Activated naive CD4-positive, alpha-beta T cell treated with anti-CD3 and anti-CD28 coated beads, Interleukin-2, amount 10 ng/mL, durations not matched to agents 7 days and 5 days (primary cell): ENCODE measurements at regions not wholly inside any gene's neighbourhood (a gene's known extent, or its start where the extent isn't known, plus 50 kb on each side); places are given as distances from the start of the nearest gene placed in this dataset.

Experiments
- CTCF ChIA-PET: fragments of 350-600 bp; sonication (Branson Sonifier 250); formaldehyde crosslinking; loops from one replicate; lab custom pipeline; 2021; ENCODE audit warnings: antibody characterized with exemption; lab: Charles Lee
- DNase-seq: peaks from one replicate; pipeline ENCODE4 v3.0.0-alpha.2; 2020
- H3K27ac Mint-ChIP-seq: one replicate; pipeline ENCODE4 v1.8.0; 2021; ENCODE audit warnings: mild to moderate bottlenecking, moderate library complexity, mixed read lengths
- H3K27me3 Mint-ChIP-seq: one replicate; pipeline ENCODE4 v1.8.0; 2021; ENCODE audit warnings: mild to moderate bottlenecking, mixed read lengths
- H3K36me3 Mint-ChIP-seq: one replicate; pipeline ENCODE4 v1.8.0; 2021; ENCODE audit warnings: mixed read lengths
- H3K4me1 Mint-ChIP-seq: one replicate; pipeline ENCODE4 v1.8.0; 2021; ENCODE audit warnings: mixed read lengths
- H3K4me3 Mint-ChIP-seq: one replicate; pipeline ENCODE4 v1.8.0; 2021; ENCODE audit warnings: mild to moderate bottlenecking, moderate library complexity, mixed read lengths
- H3K9me3 Mint-ChIP-seq: one replicate; pipeline ENCODE4 v1.8.0; 2021; ENCODE audit warnings: mixed read lengths

- peaks cover 5% of the 10 kb centered on the region for H3K4me1 Mint-ChIP-seq
- DNase-seq = no peak
- no peaks in the 10 kb centered on the region for H3K27me3 Mint-ChIP-seq
- no peak overlapping the region for H3K27ac Mint-ChIP-seq
- no peaks in the 10 kb centered on the region for H3K36me3 Mint-ChIP-seq
- CTCF ChIA-PET = no interaction called here
- H3K9me3 Mint-ChIP-seq = no peaks in the 10 kb centered on the region
- no peak overlapping the region for H3K4me3 Mint-ChIP-seq
Observed at GRCh38 chr12:91947459-91947858, 198.2 kb downstream of the BTG1 start.

- no peaks in the 10 kb centered on the region for H3K27me3 Mint-ChIP-seq
- H3K4me3 Mint-ChIP-seq = no peak overlapping the region
- H3K27ac Mint-ChIP-seq = no peak overlapping the region
- H3K4me1 Mint-ChIP-seq = peaks cover 5% of the 10 kb centered on the region
- CTCF ChIA-PET = no interaction called here
- H3K9me3 Mint-ChIP-seq = no peaks in the 10 kb centered on the region
- no peaks in the 10 kb centered on the region for H3K36me3 Mint-ChIP-seq
- no peak for DNase-seq
Observed at GRCh38 chr12:91944637-91945036, 201.0 kb downstream of the BTG1 start.

- Mint-ChIP-seq H3K4me1 (no peaks in the 10 kb centered on the region), H3K27me3 (no peaks in the 10 kb centered on the region), H3K9me3 (no peaks in the 10 kb centered on the region), H3K36me3 (no peaks in the 10 kb centered on the region), H3K4me3 (no peak overlapping the region), H3K27ac (no peak overlapping the region)
- DNase-seq = no peak
- CTCF ChIA-PET = no interaction called here
Observed at GRCh38 chr12:91940826-91941570, 204.6 kb downstream of the BTG1 start.

- H3K27ac Mint-ChIP-seq = no peak overlapping the region
Observed at GRCh38 chr12:91940322-91940721, 205.3 kb downstream of the BTG1 start.

GRCh38 chr12:91937706-91938105, 207.9 kb downstream of the BTG1 start:
- no peak for DNase-seq
- no peak overlapping the region for H3K4me3 Mint-ChIP-seq
- H3K4me1 Mint-ChIP-seq = no peaks in the 10 kb centered on the region
- no peaks in the 10 kb centered on the region for H3K27me3 Mint-ChIP-seq
- H3K9me3 Mint-ChIP-seq = no peaks in the 10 kb centered on the region
- CTCF ChIA-PET = no interaction called here
- no peak overlapping the region for H3K27ac Mint-ChIP-seq
- no peaks in the 10 kb centered on the region for H3K36me3 Mint-ChIP-seq

More at GRCh38 chr12:91940322-91940721, 205.3 kb downstream of the BTG1 start:
- no peaks in the 10 kb centered on the region for H3K36me3 Mint-ChIP-seq
- no peaks in the 10 kb centered on the region for H3K9me3 Mint-ChIP-seq
- H3K4me3 Mint-ChIP-seq = no peak overlapping the region
- CTCF ChIA-PET = no interaction called here
- no peak for DNase-seq
- H3K27me3 Mint-ChIP-seq = no peaks in the 10 kb centered on the region
- H3K4me1 Mint-ChIP-seq = no peaks in the 10 kb centered on the region

GRCh38 chr12:91937009-91937408, 208.6 kb downstream of the BTG1 start:
- no peak overlapping the region for H3K4me3 Mint-ChIP-seq
- DNase-seq = no peak
- H3K27ac Mint-ChIP-seq = no peak overlapping the region
- H3K9me3 Mint-ChIP-seq = no peaks in the 10 kb centered on the region
- no peaks in the 10 kb centered on the region for H3K4me1 Mint-ChIP-seq
- H3K36me3 Mint-ChIP-seq = no peaks in the 10 kb centered on the region
- CTCF ChIA-PET = no interaction called here
- no peaks in the 10 kb centered on the region for H3K27me3 Mint-ChIP-seq

- H3K9me3 Mint-ChIP-seq = no peaks in the 10 kb centered on the region
- no peak overlapping the region for H3K4me3 Mint-ChIP-seq
- CTCF ChIA-PET = interaction anchor here (0.9 kb wide), 1 partner anchor 8 kb away, joined by 4 read pairs; no protein-coding TSS in a partner anchor
- H3K27me3 Mint-ChIP-seq = no peaks in the 10 kb centered on the region
- no peak for DNase-seq
- H3K4me1 Mint-ChIP-seq = no peaks in the 10 kb centered on the region
- H3K27ac Mint-ChIP-seq = no peak overlapping the region
- no peaks in the 10 kb centered on the region for H3K36me3 Mint-ChIP-seq
Observed at GRCh38 chr12:91935296-91935695, 210.3 kb downstream of the BTG1 start.

GRCh38 chr12:91931111-91931510, 214.5 kb downstream of the BTG1 start:
- CTCF ChIA-PET = no interaction called here
- Mint-ChIP-seq H3K9me3 (no peaks in the 10 kb centered on the region), H3K27me3 (no peaks in the 10 kb centered on the region), H3K4me1 (no peaks in the 10 kb centered on the region), H3K27ac (no peak overlapping the region), H3K36me3 (no peaks in the 10 kb centered on the region), H3K4me3 (no peak overlapping the region)
- DNase-seq = no peak

- Mint-ChIP-seq H3K4me3 (no peak overlapping the region), H3K9me3 (peaks cover 4% of the 10 kb centered on the region), H3K27me3 (no peaks in the 10 kb centered on the region), H3K4me1 (no peaks in the 10 kb centered on the region), H3K36me3 (no peaks in the 10 kb centered on the region), H3K27ac (no peak overlapping the region)
- DNase-seq = no peak
- CTCF ChIA-PET = interaction anchor here (0.7 kb wide), 1 partner anchor 157 kb away, joined by 3 read pairs; no protein-coding TSS in a partner anchor
Observed at GRCh38 chr12:91928501-91928900, 217.1 kb downstream of the BTG1 start.

GRCh38 chr12:91926848-91927247, 218.8 kb downstream of the BTG1 start:
- CTCF ChIA-PET = interaction anchor here (1.0 kb wide), 1 partner anchor 116 kb away, joined by 3 read pairs; no protein-coding TSS in a partner anchor
- DNase-seq = no peak
- no peak overlapping the region for H3K27ac Mint-ChIP-seq

GRCh38 chr12:91924827-91925226, 220.8 kb downstream of the BTG1 start:
- H3K27me3 Mint-ChIP-seq = no peaks in the 10 kb centered on the region
- no peak overlapping the region for H3K4me3 Mint-ChIP-seq
- no peaks in the 10 kb centered on the region for H3K36me3 Mint-ChIP-seq
- peaks cover 2% of the 10 kb centered on the region for H3K4me1 Mint-ChIP-seq
- no peak overlapping the region for H3K27ac Mint-ChIP-seq
- DNase-seq = no peak
- peaks cover 8% of the 10 kb centered on the region for H3K9me3 Mint-ChIP-seq
- CTCF ChIA-PET = no interaction called here

More at GRCh38 chr12:91926848-91927247, 218.8 kb downstream of the BTG1 start:
- Mint-ChIP-seq H3K9me3 (peaks cover 8% of the 10 kb centered on the region), H3K4me1 (no peaks in the 10 kb centered on the region), H3K4me3 (no peak overlapping the region), H3K36me3 (no peaks in the 10 kb centered on the region), H3K27me3 (no peaks in the 10 kb centered on the region)

GRCh38 chr12:91923864-91924263, 221.8 kb downstream of the BTG1 start:
- Mint-ChIP-seq H3K4me1 (peaks cover 2% of the 10 kb centered on the region), H3K9me3 (peaks cover 8% of the 10 kb centered on the region), H3K4me3 (no peak overlapping the region), H3K27ac (no peak overlapping the region), H3K36me3 (no peaks in the 10 kb centered on the region), H3K27me3 (no peaks in the 10 kb centered on the region)
- no peak for DNase-seq
- CTCF ChIA-PET = no interaction called here

- H3K27me3 Mint-ChIP-seq = no peaks in the 10 kb centered on the region
- H3K27ac Mint-ChIP-seq = no peak overlapping the region
- CTCF ChIA-PET = interaction anchor here (0.8 kb wide), 1 partner anchor 8 kb away, joined by 3 read pairs; no protein-coding TSS in a partner anchor
- peaks cover 2% of the 10 kb centered on the region for H3K4me1 Mint-ChIP-seq
- no peak overlapping the region for H3K4me3 Mint-ChIP-seq
- H3K36me3 Mint-ChIP-seq = no peaks in the 10 kb centered on the region
- H3K9me3 Mint-ChIP-seq = peaks cover 8% of the 10 kb centered on the region
- no peak for DNase-seq
Observed at GRCh38 chr12:91922674-91923073, 223.0 kb downstream of the BTG1 start.

- H3K36me3 Mint-ChIP-seq = no peaks in the 10 kb centered on the region
Observed at GRCh38 chr12:91922139-91922538, 223.5 kb downstream of the BTG1 start.

GRCh38 chr12:91921555-91921954, 224.1 kb downstream of the BTG1 start:
- H3K27ac Mint-ChIP-seq = no peak overlapping the region
- no peaks in the 10 kb centered on the region for H3K27me3 Mint-ChIP-seq
- CTCF ChIA-PET = no interaction called here
- H3K9me3 Mint-ChIP-seq = peaks cover 10% of the 10 kb centered on the region
- no peak for DNase-seq
- no peak overlapping the region for H3K4me3 Mint-ChIP-seq
- peaks cover 2% of the 10 kb centered on the region for H3K4me1 Mint-ChIP-seq
- no peaks in the 10 kb centered on the region for H3K36me3 Mint-ChIP-seq

More at GRCh38 chr12:91922139-91922538, 223.5 kb downstream of the BTG1 start:
- H3K4me3 Mint-ChIP-seq = no peak overlapping the region
- H3K4me1 Mint-ChIP-seq = peaks cover 2% of the 10 kb centered on the region
- DNase-seq = no peak
- H3K9me3 Mint-ChIP-seq = peaks cover 8% of the 10 kb centered on the region
- no peak overlapping the region for H3K27ac Mint-ChIP-seq
- H3K27me3 Mint-ChIP-seq = no peaks in the 10 kb centered on the region
- CTCF ChIA-PET = no interaction called here
